ENCODE measurements at regions not wholly inside any gene's neighbourhood (a gene's known extent, or its start where the extent isn't known, plus 50 kb on each side); places are given as distances from the start of the nearest gene placed in this dataset.

DNA sequence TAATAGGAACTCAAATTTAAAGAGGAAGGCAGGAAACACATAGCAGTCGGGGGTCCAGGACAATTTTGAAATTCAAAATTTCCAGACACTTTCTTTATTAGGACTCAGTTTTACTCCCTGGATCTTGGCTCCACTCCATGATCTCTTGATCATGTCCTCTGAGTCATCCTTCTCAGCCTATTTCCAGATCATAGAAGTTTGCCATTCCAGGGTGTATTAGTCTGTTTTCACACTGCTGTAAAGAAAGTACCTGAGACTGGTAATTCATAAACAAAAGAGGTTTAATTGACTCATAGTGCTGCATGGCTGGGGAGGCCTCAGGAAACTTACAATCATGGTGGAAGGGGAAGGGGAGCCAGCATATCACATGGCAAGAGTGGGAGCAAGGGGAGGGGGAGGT lies 564.7 kb upstream of the ACTRT1 start:
- no peak for TF ChIP-seq CTCF (IDR thresholded peaks at IDR 0.05)
- TF ChIP-seq POLR2AphosphoS5 (IDR thresholded peaks at IDR 0.05), result no peak
